HepG2 (cell line): ENCODE measurements at regions not wholly inside any gene's neighbourhood (a gene's known extent, or its start where the extent isn't known, plus 50 kb on each side); places are given as distances from the start of the nearest gene placed in this dataset.

Source experiments
- CCAR2 ChIP-seq: fragments of 200-400 bp; formaldehyde crosslinking; optimal IDR thresholded peaks from 2 replicates; pipeline ENCODE3; 2018; ENCODE audit warnings: low read depth, mild to moderate bottlenecking, low read length, moderate library complexity
- DR1 ChIP-seq: sonication (generic); formaldehyde crosslinking; IDR thresholded peaks from 2 replicates; pipeline ENCODE4 v1.8.0; 2021; ENCODE audit warnings: mild to moderate bottlenecking, missing genetic modification reagents, inconsistent platforms
- FOSL1 ChIP-seq: sonication (generic); formaldehyde crosslinking; IDR thresholded peaks from 2 replicates; pipeline ENCODE4 v1.9.0; 2021; ENCODE audit warnings: missing genetic modification reagents, borderline replicate concordance
- FOSL2 ChIP-seq: sonication (generic); formaldehyde crosslinking; IDR thresholded peaks from 2 replicates; pipeline ENCODE4 v1.4.0; 2020; ENCODE audit warnings: missing genetic modification reagents
- FOXP4 ChIP-seq: sonication (generic); formaldehyde crosslinking; IDR thresholded peaks from 2 replicates; pipeline ENCODE4 v1.4.0; 2020; ENCODE audit warnings: missing genetic modification reagents
- FUBP1 ChIP-seq: sonication (generic); formaldehyde crosslinking; IDR thresholded peaks from 2 replicates; pipeline ENCODE4 v1.5.1; 2020; ENCODE audit warnings: missing genetic modification reagents, mild to moderate bottlenecking, borderline replicate concordance
- HOXA7 ChIP-seq: sonication (generic); formaldehyde crosslinking; IDR thresholded peaks from 2 replicates; pipeline ENCODE4 v1.8.1; 2022; ENCODE audit warnings: mild to moderate bottlenecking, missing genetic modification reagents, moderate library complexity
- KDM1A ChIP-seq: IDR thresholded peaks from 2 replicates; pipeline ENCODE4 v1.6.1; 2016; ENCODE audit warnings: missing compliant biosample characterization
- SOX13 ChIP-seq, 3 experiments: fragments of 450-650 bp in 1 of 3; sonication (generic) in 1 of 3; formaldehyde crosslinking in 1 of 3; IDR thresholded peaks in 2 of 3; conservative IDR thresholded peaks in 1 of 3; 2 replicates each; pipeline versions ENCODE4 v1.5.0 to v1.6.1; 2016 to 2020; ENCODE audit warnings: antibody characterized with exemption in 1 of 3, mild to moderate bottlenecking in 1 of 3, missing compliant biosample characterization in 1 of 3, missing genetic modification reagents in 1 of 3, moderate library complexity in 1 of 3
- TBP ChIP-seq: sonication (generic); formaldehyde crosslinking; IDR thresholded peaks from 2 replicates; pipeline ENCODE4 v1.5.0; 2020; ENCODE audit warnings: missing genetic modification reagents
- TSC22D2 ChIP-seq: sonication (generic); formaldehyde crosslinking; IDR thresholded peaks from 2 replicates; pipeline ENCODE4 v1.5.1; 2020; ENCODE audit warnings: missing genetic modification reagents, mild to moderate bottlenecking, borderline replicate concordance
- ZBTB40 ChIP-seq, 2 experiments: fragments of 450-650 bp in 1 of 2; sonication (generic) in 1 of 2; formaldehyde crosslinking in 1 of 2; IDR thresholded peaks; 2 replicates each; pipeline versions ENCODE4 v1.6.1 to v1.8.0; 2016 to 2022; ENCODE audit warnings: antibody characterized with exemption in 1 of 2, mild to moderate bottlenecking in 1 of 2, missing genetic modification reagents in 1 of 2
- ZNF670 ChIP-seq: sonication (generic); formaldehyde crosslinking; IDR thresholded peaks from 2 replicates; pipeline ENCODE4 v1.8.0; 2022; ENCODE audit warnings: mild to moderate bottlenecking, missing genetic modification reagents, borderline replicate concordance
- ZNF773 ChIP-seq: sonication (generic); formaldehyde crosslinking; IDR thresholded peaks from 2 replicates; pipeline ENCODE4 v1.4.0; 2020; ENCODE audit warnings: missing genetic modification reagents, borderline replicate concordance
- ZNF83 ChIP-seq: sonication (generic); formaldehyde crosslinking; IDR thresholded peaks from 2 replicates; pipeline ENCODE4 v1.4.0; 2020; ENCODE audit warnings: missing genetic modification reagents, mild to moderate bottlenecking, borderline replicate concordance

- TF ChIP-seq TBP (CRISPR knock-in tag) (no peak), TSC22D2 (CRISPR knock-in tag) (no peak), KDM1A (CRISPR knock-in tag) (no peak), FUBP1 (CRISPR knock-in tag) (no peak), FOSL1 (no peak), ZNF83 (CRISPR knock-in tag) (no peak), ZNF773 (no peak), SOX13 (IDR thresholded peaks at IDR 0.05) (no peak; the same call in 1 of the 2 replicates), SOX13 (CRISPR knock-in tag; conservative IDR thresholded peaks at IDR 0.05 in 1 of 2, IDR thresholded peaks at IDR 0.05 in 1 of 2) (peak in 1 of 2 experiments; percentile 94; a peak in 2 of 4 replicates), CCAR2 (no peak), ZNF670 (CRISPR knock-in tag) (no peak), DR1 (CRISPR knock-in tag) (no peak), FOXP4 (CRISPR knock-in tag) (peak; percentile 80), ZBTB40 (IDR thresholded peaks at IDR 0.05) (no peak), ZBTB40 (CRISPR knock-in tag; IDR thresholded peaks at IDR 0.05) (no peak), HOXA7 (CRISPR knock-in tag) (no peak), FOSL2 (CRISPR knock-in tag) (no peak)
These were observed 111.6 kb upstream of the TENT5A start (continued) for GRCh38 chr6:81864124-81864523.
